GM23338 (cell line): ENCODE measurements at regions not wholly inside any gene's neighbourhood (a gene's known extent, or its start where the extent isn't known, plus 50 kb on each side); places are given as distances from the start of the nearest gene placed in this dataset.

ENCODE experiments used
- ATAC-seq: fragments of 200-7000 bp; cut with Tn5 transposase; 3 replicates; pipeline ENCODE4 v1.9.1; 2020
- DNase-seq: peaks from one replicate; pipeline ENCODE4 v3.0.0-alpha.2; 2015; ENCODE audit warnings: low spot score
- H2AFZ ChIP-seq: fragments of 200-600 bp; sonication (generic); 2 replicates; pipeline ENCODE4 v1.8.0; 2016; ENCODE audit warnings: antibody characterized with exemption, mild to moderate bottlenecking, moderate library complexity
- H3F3A ChIP-seq: fragments of 200-600 bp; sonication (generic); replicated peaks from 2 replicates; pipeline ENCODE4 v1.8.0; 2017; ENCODE audit warnings: antibody characterized with exemption, mixed run types, low read depth
- H3K27ac ChIP-seq: fragments of 200-600 bp; sonication (generic); 2 replicates; pipeline ENCODE4 v1.6.1; 2016; ENCODE audit warnings: low read depth
- H3K27me3 ChIP-seq: fragments of 200-600 bp; sonication (generic); 2 replicates; pipeline ENCODE4 v1.8.0; 2016; ENCODE audit warnings: mild to moderate bottlenecking, mixed run types, moderate library complexity; ENCODE audit not compliant: insufficient read depth
- H3K36me3 ChIP-seq: fragments of 200-600 bp; sonication (generic); 2 replicates; pipeline ENCODE4 v1.8.0; 2016; ENCODE audit warnings: mild to moderate bottlenecking; ENCODE audit not compliant: insufficient read depth
- H3K4me1 ChIP-seq: fragments of 200-600 bp; sonication (generic); 2 replicates; pipeline ENCODE4 v1.8.0; 2016; ENCODE audit warnings: mild to moderate bottlenecking, moderate library complexity; ENCODE audit not compliant: insufficient read depth
- H3K4me2 ChIP-seq: fragments of 200-600 bp; sonication (generic); 2 replicates; pipeline ENCODE4 v1.7.1; 2017; ENCODE audit warnings: mixed run types
- H3K4me3 ChIP-seq: fragments of 200-600 bp; sonication (generic); 2 replicates; pipeline ENCODE4 v1.6.1; 2016; ENCODE audit warnings: mixed run types
- H3K79me2 ChIP-seq: fragments of 200-600 bp; sonication (generic); replicated peaks from 2 replicates; pipeline ENCODE4 v1.8.0; 2017; ENCODE audit warnings: mild to moderate bottlenecking; ENCODE audit not compliant: insufficient read depth
- H3K9me2 ChIP-seq: fragments of 200-600 bp; sonication (generic); 2 replicates; pipeline ENCODE4 v1.8.0; 2017; ENCODE audit not compliant: insufficient read depth
- H4K20me1 ChIP-seq: fragments of 200-600 bp; sonication (generic); replicated peaks from 2 replicates; pipeline ENCODE4 v1.8.0; 2017; ENCODE audit warnings: mild to moderate bottlenecking; ENCODE audit not compliant: insufficient read depth
- H3K27ac Mint-ChIP-seq: 2 replicates; pipeline ENCODE4 v1.8.0; 2020; ENCODE audit warnings: inconsistent platforms, mild to moderate bottlenecking, moderate library complexity, mixed read lengths
- H3K27me3 Mint-ChIP-seq: 3 replicates; pipeline ENCODE4 v1.8.0; 2022; ENCODE audit warnings: low read depth, mild to moderate bottlenecking, moderate library complexity, mixed read lengths, inconsistent platforms; ENCODE audit not compliant: insufficient read depth, poor library complexity
- H3K36me3 Mint-ChIP-seq: 3 replicates; pipeline ENCODE4 v1.8.0; 2021; ENCODE audit warnings: low read depth, mild to moderate bottlenecking, inconsistent platforms, moderate library complexity, mixed read lengths
- H3K4me1 Mint-ChIP-seq: 3 replicates; pipeline ENCODE4 v1.8.0; 2020; ENCODE audit warnings: mild to moderate bottlenecking, inconsistent platforms, mixed read lengths
- H3K4me3 Mint-ChIP-seq: 3 replicates; pipeline ENCODE4 v1.8.0; 2021; ENCODE audit warnings: moderate library complexity, mild to moderate bottlenecking, inconsistent platforms, mixed read lengths
- H3K9me3 Mint-ChIP-seq: 3 replicates; pipeline ENCODE4 v1.8.0; 2020; ENCODE audit warnings: moderate library complexity, mild to moderate bottlenecking, inconsistent platforms, mixed read lengths
- EZH2 ChIP-seq: fragments of 200-600 bp; sonication (generic); IDR thresholded peaks from one replicate; pipeline ENCODE4 v1.8.0; 2017; ENCODE audit warnings: antibody characterized with exemption, mild to moderate bottlenecking, low read depth; ENCODE audit not compliant: unreplicated experiment
- NANOG ChIP-seq: IDR thresholded peaks from 2 replicates; pipeline ENCODE4 v1.6.1; 2016; ENCODE audit warnings: antibody characterized with exemption, borderline replicate concordance
- ZNF114 ChIP-seq: fragments of 250-450 bp; sonication (Bioruptor Pico); IDR thresholded peaks from 2 replicates; pipeline ENCODE4 v1.5.0; 2020; ENCODE audit warnings: mild to moderate bottlenecking, moderate library complexity
- TF ChIP-seq, protein P1 (sequence below): fragments of 250-450 bp; sonication (Bioruptor Pico); IDR thresholded peaks from 2 replicates; pipeline ENCODE4 v1.5.0; 2020; ENCODE audit warnings: mild to moderate bottlenecking, moderate library complexity

DNA sequence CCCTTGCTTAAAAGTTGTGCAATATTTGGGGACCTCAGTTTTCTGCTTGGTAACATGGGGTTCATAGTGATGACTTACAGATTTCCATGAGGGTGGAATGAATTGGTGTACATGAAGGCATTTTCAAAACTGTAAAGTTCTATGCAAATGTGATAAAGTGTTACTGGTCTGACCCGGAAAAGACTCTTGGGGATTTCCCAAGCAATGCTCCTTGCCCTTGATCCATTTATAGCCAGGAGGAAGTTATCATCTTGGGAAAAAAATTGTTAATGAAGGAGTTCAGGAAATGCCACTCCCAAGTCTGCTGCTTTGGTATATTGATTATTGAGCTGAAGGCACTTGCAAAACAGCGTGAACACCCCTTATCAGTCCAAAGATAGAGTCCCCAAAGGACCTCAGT is 96.3 kb upstream of the ZPBP start:
- Histone ChIP-seq H3K4me3 (no peak overlapping the region), H2AFZ (no peak overlapping the region), H3K27me3 (no peaks in the 10 kb centered on the region), H4K20me1 (no peaks in the 10 kb centered on the region), H3K4me1 (no peaks in the 10 kb centered on the region), H3K4me2 (no peak overlapping the region), H3K36me3 (no peaks in the 10 kb centered on the region), H3K79me2 (no peaks in the 10 kb centered on the region), H3F3A (no peaks in the 10 kb centered on the region), H3K27ac (no peak overlapping the region), H3K9me2 (peaks cover 4% of the 10 kb centered on the region; the same call in 1 of the 2 replicates)
- ATAC-seq, result no peak
- no peak for TF ChIP-seq ZNF114 (CRISPR knock-in tag)
- TF ChIP-seq EZH2, result no peak
- TF ChIP-seq, protein P1, sequence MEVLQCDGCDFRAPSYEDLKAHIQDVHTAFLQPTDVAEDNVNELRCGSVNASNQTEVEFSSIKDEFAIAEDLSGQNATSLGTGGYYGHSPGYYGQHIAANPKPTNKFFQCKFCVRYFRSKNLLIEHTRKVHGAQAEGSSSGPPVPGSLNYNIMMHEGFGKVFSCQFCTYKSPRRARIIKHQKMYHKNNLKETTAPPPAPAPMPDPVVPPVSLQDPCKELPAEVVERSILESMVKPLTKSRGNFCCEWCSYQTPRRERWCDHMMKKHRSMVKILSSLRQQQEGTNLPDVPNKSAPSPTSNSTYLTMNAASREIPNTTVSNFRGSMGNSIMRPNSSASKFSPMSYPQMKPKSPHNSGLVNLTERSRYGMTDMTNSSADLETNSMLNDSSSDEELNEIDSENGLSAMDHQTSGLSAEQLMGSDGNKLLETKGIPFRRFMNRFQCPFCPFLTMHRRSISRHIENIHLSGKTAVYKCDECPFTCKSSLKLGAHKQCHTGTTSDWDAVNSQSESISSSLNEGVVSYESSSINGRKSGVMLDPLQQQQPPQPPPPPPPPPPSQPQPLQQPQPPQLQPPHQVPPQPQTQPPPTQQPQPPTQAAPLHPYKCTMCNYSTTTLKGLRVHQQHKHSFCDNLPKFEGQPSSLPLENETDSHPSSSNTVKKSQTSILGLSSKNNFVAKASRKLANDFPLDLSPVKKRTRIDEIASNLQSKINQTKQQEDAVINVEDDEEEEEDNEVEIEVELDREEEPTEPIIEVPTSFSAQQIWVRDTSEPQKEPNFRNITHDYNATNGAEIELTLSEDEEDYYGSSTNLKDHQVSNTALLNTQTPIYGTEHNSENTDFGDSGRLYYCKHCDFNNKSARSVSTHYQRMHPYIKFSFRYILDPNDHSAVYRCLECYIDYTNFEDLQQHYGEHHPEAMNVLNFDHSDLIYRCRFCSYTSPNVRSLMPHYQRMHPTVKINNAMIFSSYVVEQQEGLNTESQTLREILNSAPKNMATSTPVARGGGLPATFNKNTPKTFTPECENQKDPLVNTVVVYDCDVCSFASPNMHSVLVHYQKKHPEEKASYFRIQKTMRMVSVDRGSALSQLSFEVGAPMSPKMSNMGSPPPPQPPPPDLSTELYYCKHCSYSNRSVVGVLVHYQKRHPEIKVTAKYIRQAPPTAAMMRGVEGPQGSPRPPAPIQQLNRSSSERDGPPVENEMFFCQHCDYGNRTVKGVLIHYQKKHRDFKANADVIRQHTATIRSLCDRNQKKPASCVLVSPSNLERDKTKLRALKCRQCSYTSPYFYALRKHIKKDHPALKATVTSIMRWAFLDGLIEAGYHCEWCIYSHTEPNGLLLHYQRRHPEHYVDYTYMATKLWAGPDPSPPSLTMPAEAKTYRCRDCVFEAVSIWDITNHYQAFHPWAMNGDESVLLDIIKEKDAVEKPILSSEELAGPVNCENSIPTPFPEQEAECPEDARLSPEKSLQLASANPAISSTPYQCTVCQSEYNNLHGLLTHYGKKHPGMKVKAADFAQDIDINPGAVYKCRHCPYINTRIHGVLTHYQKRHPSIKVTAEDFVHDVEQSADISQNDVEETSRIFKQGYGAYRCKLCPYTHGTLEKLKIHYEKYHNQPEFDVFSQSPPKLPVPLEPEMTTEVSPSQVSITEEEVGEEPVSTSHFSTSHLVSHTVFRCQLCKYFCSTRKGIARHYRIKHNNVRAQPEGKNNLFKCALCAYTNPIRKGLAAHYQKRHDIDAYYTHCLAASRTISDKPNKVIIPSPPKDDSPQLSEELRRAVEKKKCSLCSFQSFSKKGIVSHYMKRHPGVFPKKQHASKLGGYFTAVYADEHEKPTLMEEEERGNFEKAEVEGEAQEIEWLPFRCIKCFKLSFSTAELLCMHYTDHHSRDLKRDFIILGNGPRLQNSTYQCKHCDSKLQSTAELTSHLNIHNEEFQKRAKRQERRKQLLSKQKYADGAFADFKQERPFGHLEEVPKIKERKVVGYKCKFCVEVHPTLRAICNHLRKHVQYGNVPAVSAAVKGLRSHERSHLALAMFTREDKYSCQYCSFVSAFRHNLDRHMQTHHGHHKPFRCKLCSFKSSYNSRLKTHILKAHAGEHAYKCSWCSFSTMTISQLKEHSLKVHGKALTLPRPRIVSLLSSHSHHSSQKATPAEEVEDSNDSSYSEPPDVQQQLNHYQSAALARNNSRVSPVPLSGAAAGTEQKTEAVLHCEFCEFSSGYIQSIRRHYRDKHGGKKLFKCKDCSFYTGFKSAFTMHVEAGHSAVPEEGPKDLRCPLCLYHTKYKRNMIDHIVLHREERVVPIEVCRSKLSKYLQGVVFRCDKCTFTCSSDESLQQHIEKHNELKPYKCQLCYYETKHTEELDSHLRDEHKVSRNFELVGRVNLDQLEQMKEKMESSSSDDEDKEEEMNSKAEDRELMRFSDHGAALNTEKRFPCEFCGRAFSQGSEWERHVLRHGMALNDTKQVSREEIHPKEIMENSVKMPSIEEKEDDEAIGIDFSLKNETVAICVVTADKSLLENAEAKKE (CRISPR knock-in tag), result no peak
- no peak for TF ChIP-seq NANOG
- no peak overlapping the region for H3K27ac Mint-ChIP-seq
- H3K27me3 Mint-ChIP-seq, result no peaks in the 10 kb centered on the region
- H3K4me1 Mint-ChIP-seq, result no peaks in the 10 kb centered on the region
- no peak for DNase-seq
- 0 out of 3 replicates have a peak, but pooled peaks cover 2% of the 10 kb centered on the region for H3K9me3 Mint-ChIP-seq
- H3K4me3 Mint-ChIP-seq, result no peak overlapping the region
- no peaks in the 10 kb centered on the region for H3K36me3 Mint-ChIP-seq

DNA sequence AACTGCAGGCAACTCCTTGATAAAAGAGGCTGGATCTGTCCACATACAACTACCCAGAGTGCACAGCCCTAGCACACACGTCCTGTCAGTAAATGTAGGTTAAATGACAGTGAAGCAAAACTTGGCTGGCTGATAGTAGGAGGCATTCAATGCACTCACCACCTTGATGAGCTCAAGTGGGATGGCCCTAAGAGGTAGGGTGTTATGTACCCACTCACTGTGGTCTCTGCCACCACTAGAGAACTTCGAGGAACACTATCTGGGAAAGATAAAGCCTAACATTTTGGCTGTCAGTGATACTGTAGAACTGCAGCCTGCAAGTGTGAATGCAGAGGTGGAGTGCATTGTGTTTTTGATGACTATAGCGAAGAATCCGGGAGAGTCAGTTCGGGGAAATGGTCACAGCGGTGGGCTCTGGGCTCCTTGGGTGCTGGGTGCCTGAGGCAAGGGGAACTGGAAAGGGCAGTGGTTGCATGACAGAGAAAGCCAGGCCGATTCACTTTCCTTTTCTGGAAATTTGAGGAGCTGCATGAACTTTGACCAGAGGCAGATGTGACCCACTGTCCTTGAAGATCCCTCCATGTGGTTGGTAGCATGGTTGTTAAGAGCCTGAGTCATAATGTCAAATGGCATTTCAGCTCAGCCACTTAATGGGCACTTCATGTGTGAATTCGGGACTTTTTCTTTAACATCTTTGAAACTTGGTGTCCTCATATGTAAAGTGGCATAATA is 93.1 kb upstream of the ZPBP start:
- Histone ChIP-seq H3K4me3 (no peak overlapping the region), H3K4me1 (0 out of 2 replicates have a peak, but pooled peaks cover 6% of the 10 kb centered on the region), H3K27ac (no peak overlapping the region), H3K4me2 (no peak overlapping the region), H3K9me2 (no peaks in the 10 kb centered on the region; the same call in 1 of the 2 replicates), H4K20me1 (no peaks in the 10 kb centered on the region), H2AFZ (peak overlapping the region; percentile 47; the same call in 1 of the 2 replicates), H3K27me3 (no peaks in the 10 kb centered on the region), H3K79me2 (no peaks in the 10 kb centered on the region), H3F3A (no peaks in the 10 kb centered on the region), H3K36me3 (no peaks in the 10 kb centered on the region)
- 0 out of 3 replicates have a peak, but pooled peaks cover 2% of the 10 kb centered on the region for H3K9me3 Mint-ChIP-seq
- H3K4me1 Mint-ChIP-seq, result peaks cover 7% of the 10 kb centered on the region
- H3K27ac Mint-ChIP-seq, result no peak overlapping the region
- no peak for DNase-seq
- ATAC-seq, result no peak
- no peaks in the 10 kb centered on the region for H3K36me3 Mint-ChIP-seq
- H3K27me3 Mint-ChIP-seq, result no peaks in the 10 kb centered on the region
- H3K4me3 Mint-ChIP-seq, result no peak overlapping the region
- TF ChIP-seq, protein P1 (CRISPR knock-in tag), result no peak
